SKM-1 treated with dmso at 0.1 percent for 144 hours (cell line): ENCODE measurements at regions not wholly inside any gene's neighbourhood (a gene's known extent, or its start where the extent isn't known, plus 50 kb on each side); places are given as distances from the start of the nearest gene placed in this dataset.

Experiments
- DNase-seq: peaks from one replicate; lab custom pipeline; 2025; ENCODE audit not compliant: unreplicated experiment; lab: John Stamatoyannopoulos, UW

- no peak for DNase-seq
Observed at GRCh38 chr1:101153692-101154091, 83.1 kb upstream of the S1PR1 start.

DNA sequence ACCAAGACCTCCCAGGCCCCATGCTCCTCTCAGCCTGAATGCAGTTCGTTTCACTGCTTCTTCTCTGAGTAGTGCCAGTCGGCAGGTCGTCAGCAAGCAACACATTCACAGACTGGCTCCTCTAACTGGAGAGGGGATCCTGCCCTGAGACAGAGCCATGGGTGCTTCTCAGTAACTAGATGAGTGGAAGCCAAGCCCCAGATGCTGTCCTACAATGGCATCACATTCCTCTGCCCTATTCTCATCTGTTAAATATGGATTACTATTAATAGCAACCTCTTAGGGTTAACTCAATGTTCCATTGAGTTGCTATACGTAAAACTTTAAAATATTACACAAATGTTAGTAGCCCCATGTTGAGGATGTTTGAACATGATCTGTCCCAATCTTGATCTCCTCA, 84.2 kb upstream of the S1PR1 start:
- no peak for DNase-seq

DNA sequence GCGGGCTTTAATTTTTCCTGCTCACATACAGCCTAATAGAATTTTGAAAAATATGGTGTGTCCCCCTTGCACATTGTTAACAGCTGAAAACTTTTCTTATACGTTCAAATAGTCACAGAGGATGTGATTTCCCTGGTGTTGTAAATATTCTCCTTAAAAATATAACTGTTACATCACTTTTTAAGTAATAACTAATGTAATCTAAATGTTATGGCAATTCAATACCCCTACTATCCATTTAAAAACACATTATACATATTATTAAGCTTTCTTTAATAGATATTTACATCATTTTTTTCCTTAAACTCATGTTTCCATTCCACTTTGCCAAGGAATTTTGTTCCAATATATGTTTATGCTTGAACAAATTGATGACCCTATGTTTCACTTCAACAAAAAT, 85.5 kb upstream of the S1PR1 start:
- no peak for DNase-seq

DNA sequence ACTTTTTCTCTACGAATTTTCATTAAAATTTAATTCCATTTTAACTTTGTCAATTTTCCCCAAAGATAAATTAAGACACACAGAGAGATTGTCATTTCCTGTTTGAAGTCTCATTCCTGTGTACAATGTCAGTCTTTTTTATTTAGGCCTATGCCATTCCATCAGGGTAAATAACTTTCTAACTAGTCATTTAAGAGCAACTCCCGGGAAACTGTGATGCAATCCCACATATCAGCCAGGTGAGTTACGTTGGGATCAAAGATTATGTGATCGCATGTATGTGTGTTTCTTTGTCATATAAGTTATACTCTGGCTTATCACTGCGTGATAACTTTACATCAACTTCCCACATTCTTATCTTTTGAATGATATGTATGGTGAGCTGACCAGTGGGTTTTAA, 86.1 kb upstream of the S1PR1 start:
- no peak for DNase-seq

DNA sequence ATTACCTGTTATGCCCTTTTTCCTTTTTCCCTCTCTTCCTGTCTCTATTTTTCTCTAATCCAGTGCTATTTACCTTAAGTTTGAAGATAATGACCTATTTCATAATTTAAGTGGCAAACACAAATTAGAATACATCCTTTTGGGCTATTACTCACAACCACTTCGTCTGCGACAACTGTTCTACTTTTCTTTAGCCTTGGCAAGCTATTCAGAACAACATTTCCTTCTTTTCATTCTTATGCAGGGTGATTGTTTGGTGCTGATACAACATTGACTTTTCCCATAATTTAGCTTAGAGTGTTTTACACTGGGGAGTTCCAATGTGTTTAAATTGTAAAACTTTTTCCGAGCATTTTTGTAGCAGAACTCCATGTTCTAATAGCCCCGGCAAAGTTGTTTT, 86.6 kb upstream of the S1PR1 start:
- no peak for DNase-seq

- no peak for DNase-seq
Observed at GRCh38 chr1:101148980-101149379, 87.8 kb upstream of the S1PR1 start.

- DNase-seq, result no peak
Observed at GRCh38 chr1:101147381-101147780, 89.4 kb upstream of the S1PR1 start.

DNA sequence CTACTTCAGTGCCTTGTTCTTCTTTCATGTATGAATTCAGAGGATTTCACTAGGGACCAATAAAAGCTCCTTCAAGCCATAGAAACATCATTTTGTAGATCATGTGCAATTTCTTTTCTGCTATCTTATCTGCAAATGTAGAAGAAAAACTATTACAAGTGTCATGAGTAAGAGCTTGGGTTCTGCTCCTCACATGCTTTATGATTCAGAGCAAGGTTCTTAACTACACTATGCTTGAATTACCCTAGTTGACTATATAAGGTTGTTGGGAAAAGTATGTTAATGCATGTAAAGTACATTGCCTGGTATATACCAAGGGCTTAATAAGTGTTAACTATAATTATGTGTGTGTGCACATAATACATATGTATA, 91.4 kb upstream of the S1PR1 start:
- DNase-seq, result no peak

- no peak for DNase-seq
Observed at GRCh38 chr1:101144671-101145448, 92.0 kb upstream of the S1PR1 start.

DNA sequence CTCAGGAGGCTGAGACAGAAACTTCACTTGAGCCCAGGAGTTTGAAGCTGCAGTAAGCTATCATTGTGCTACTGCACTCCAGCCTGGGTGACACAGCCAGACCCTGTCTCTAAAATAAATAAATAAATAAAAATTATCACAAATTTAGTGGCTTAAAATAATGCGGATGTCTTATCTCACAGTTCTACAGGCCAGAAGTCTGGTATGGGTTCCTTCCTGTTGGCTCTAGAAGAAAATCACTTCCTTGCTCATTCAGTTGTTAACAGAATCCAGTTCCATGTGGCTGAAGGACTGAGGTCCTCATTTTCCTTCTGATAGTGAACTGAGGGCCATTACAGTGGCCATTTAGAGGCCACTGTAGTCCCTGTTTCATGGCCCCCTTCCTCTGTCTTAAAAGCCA, 94.6 kb upstream of the S1PR1 start:
- no peak for DNase-seq

- no peak for DNase-seq
Observed at GRCh38 chr1:101141376-101141775, 95.4 kb upstream of the S1PR1 start.

- DNase-seq, result no peak
Observed at GRCh38 chr1:101139821-101140718, 96.7 kb upstream of the S1PR1 start.

DNA sequence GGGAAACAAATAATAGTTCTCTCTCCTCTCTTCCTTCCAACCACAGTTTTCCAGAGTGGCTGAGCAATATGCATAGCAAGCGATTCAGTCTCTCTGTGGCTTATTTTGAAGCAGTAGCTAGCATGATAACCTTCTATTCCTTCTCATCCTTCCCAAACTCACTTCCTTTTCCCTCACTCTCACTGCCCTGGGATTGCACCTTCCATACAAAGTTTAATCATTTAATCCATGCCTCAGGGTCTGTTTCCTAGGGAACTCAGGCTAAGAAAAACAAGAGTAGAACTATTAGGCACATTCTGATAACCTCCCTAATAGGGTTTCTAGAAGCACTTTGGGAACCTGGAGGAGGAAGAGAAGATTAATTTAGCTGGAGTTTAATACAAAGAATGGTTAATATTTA, 97.7 kb upstream of the S1PR1 start:
- no peak for DNase-seq

DNA sequence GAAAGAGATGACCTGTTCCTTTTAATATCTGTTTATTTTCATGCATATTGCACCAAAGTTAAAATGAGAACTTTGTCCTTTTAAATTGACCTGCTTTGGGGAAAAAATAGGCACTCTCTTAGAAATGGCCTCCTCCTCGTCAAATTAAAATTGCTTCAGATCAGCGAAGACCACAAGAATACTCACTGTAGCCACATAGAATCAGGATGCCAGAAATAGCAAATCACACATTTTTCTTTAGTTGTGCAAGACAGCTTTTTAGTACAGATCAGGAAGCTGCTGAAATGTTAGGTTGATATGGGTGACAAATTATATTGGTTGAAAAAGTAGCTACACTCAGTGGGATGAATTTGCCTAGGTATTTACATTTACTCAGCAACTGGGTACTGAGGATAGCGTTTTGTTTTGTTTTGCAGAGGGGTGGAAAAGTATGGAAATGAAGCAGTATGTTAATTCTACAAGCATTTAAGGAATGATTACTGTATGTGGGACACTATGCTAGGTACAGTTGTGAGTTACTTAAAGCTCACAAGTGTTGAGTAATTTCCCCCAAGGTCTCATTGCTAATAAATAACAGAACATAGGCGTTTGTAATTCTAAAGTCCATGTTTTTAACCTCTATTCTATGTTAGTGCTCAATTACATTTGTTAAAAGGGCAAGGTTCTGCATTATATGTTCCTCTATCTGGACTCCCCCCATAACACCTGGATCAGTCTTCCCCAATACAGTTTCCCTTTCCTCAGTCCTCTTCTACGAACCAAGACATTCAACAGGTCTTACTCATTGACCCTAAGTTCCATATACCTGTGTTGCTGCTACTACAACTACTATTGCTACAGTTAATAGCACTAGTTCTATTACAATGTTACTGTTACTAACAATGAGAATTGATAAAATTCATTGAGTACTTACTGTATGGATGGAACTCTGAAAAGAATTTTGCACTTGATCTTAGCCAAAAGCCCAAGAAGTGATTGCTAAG, 99.4 kb upstream of the S1PR1 start:
- DNase-seq, result peak; percentile 52

GRCh38 chr1:101136739-101137138, 100.1 kb upstream of the S1PR1 start:
- no peak for DNase-seq

- no peak for DNase-seq
Observed at GRCh38 chr1:101136271-101136670, 100.5 kb upstream of the S1PR1 start.

- DNase-seq, result no peak
Observed at GRCh38 chr1:101135526-101135925, 101.3 kb upstream of the S1PR1 start.

- no peak for DNase-seq
Observed at GRCh38 chr1:101131239-101131843, 105.5 kb upstream of the S1PR1 start.

GRCh38 chr1:101130673-101131072, 105.1 kb upstream of the DPH5 start:
- DNase-seq, result no peak

DNA sequence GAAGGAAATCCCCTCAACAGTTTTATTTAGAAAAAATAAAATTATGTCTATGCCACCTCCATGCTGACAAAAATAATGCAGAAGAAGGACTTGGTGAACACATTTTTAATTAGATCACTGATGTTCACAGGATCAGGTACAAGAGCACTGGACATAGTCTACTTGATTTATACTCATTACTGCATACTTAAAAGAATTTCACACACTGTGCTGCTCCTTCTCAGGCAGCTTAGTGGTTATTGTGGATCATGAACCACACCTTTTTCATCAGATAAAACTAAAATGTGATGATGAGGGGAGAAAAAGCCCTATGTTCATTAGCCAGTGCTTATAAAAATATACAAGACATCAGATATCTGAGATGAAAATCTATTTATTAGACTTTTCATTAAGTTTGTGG, 103.3 kb upstream of the DPH5 start:
- no peak for DNase-seq

DNA sequence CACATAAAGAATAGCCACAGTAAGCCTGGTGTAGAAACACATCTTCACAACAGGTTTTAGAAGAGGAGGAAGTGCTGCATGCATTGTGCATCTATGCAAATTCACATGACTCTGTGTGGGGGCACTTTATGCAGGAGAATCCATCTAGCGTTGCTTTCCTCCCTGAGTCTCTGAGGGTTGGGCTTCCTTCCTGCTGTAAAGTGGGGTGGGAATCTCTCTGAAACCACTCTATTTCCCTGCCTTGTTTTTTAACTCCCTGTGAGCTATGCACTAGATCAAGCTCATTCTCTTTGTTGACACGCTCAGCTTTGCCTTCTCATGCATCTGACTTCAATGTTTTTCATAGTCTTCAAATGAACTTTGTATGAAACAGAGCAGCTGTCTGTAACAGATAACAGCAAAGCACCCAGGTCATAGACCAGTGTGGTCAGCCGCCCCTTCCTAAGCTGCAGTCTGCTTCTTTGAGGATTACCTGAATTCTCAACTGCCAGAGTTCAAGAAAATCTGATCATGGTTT, 102.7 kb upstream of the DPH5 start:
- DNase-seq, result no peak
